ENCODE measurements at regions not wholly inside any gene's neighbourhood (a gene's known extent, or its start where the extent isn't known, plus 50 kb on each side); places are given as distances from the start of the nearest gene placed in this dataset.

GRCh38 chr12:85588221-85588620 is 248.0 kb downstream of the RASSF9 start:
- intact Hi-C loops (cut with micrococcal nuclease) (loop anchor here (2.0 kb wide), 1 partner anchor 39 kb away; no protein-coding TSS in a partner anchor), dilution Hi-C loops (cut with MboI; ENCODE audit: extremely low pct_ligation_motif_present, low sequenced_read_pairs) (no loop called here)
- no peaks in the 10 kb centered on the region for H4K20me1 ChIP-seq (replicated peaks; ENCODE audit: control insufficient read depth, extremely low read depth, insufficient read depth, low read length)
- no peak overlapping the region for H2AFZ ChIP-seq (ENCODE audit: low read depth, low read length)
- H3K36me3 ChIP-seq (ENCODE audit: control insufficient read depth in 2 of 2, extremely low read depth in 1 of 2, insufficient read depth in 2 of 2, low read length in 2 of 2): no peaks in the 10 kb centered on the region
- H3K79me2 ChIP-seq (ENCODE audit: control insufficient read depth, insufficient read depth, low read length): no peaks in the 10 kb centered on the region
- DNase-seq (ENCODE audit: low read depth, low spot score) (peak; percentile 88), FAIRE-seq (no peak)
- H3K4me2 ChIP-seq (ENCODE audit: insufficient read depth, low read length): no peak overlapping the region
- ChIA-PET CTCF (interaction anchor here (1.0 to 1.8 kb wide), 3 partner anchors 11 to 279 kb away, joined by 3 to 5 read pairs (median 3); no protein-coding TSS in a partner anchor), POLR2A (no interaction called here)
- no peak overlapping the region for H3K9ac ChIP-seq (replicated peaks; ENCODE audit: extremely low read depth, insufficient read depth, low read length)
- no peak overlapping the region for H3K4me3 ChIP-seq (replicated peaks in 1 of 3; ENCODE audit: insufficient read depth in 1 of 3, low read depth in 1 of 3, low read length in 3 of 3)
- no peak overlapping the region for H3K27ac ChIP-seq (ENCODE audit: insufficient read depth, low read depth, low read length)
- H3K27me3 ChIP-seq (ENCODE audit: control insufficient read depth in 2 of 2, insufficient read depth in 2 of 2, low read length in 2 of 2): no peaks in the 10 kb centered on the region
- no peak for TF ChIP-seq POLR2AphosphoS5 (IDR thresholded peaks at IDR 0.05; ENCODE audit: insufficient read depth, low read depth, low read length)
- no peak for TF ChIP-seq JUN (IDR thresholded peaks at IDR 0.05; ENCODE audit: borderline replicate concordance, insufficient read depth, insufficient read length, low read depth)
- no peak for TF ChIP-seq GATA2 (IDR thresholded peaks at IDR 0.05; ENCODE audit: insufficient read depth, insufficient read length, low read depth, low read length)
- no peaks in the 10 kb centered on the region for H3K4me1 ChIP-seq (ENCODE audit: control insufficient read depth, extremely low read depth, insufficient read depth, low read length)
- H3K9me1 ChIP-seq (replicated peaks; ENCODE audit: control insufficient read depth, extremely low read depth, insufficient read depth, low read length): no peaks in the 10 kb centered on the region
- H3K9me3 ChIP-seq (replicated peaks; ENCODE audit: control insufficient read depth, insufficient read depth, low read length): no peaks in the 10 kb centered on the region
- BruUV-seq (replicated peaks): no TSS peak

- no peaks in the 10 kb centered on the region for H3K27me3 ChIP-seq (ENCODE audit: control insufficient read depth in 2 of 2, insufficient read depth in 2 of 2, low read length in 2 of 2)
- ChIA-PET POLR2A (no interaction called here), CTCF (interaction anchor here (1.2 kb wide), 1 partner anchor 20 kb away, joined by 4 read pairs; no protein-coding TSS in a partner anchor)
- H4K20me1 ChIP-seq (replicated peaks; ENCODE audit: control insufficient read depth, extremely low read depth, insufficient read depth, low read length): no peaks in the 10 kb centered on the region
- no peak overlapping the region for H3K4me3 ChIP-seq (replicated peaks in 1 of 3; ENCODE audit: insufficient read depth in 1 of 3, low read depth in 1 of 3, low read length in 3 of 3)
- no peaks in the 10 kb centered on the region for H3K36me3 ChIP-seq (ENCODE audit: control insufficient read depth in 2 of 2, extremely low read depth in 1 of 2, insufficient read depth in 2 of 2, low read length in 2 of 2)
- H3K4me2 ChIP-seq (ENCODE audit: insufficient read depth, low read length): no peak overlapping the region
- TF ChIP-seq JUN (IDR thresholded peaks at IDR 0.05; ENCODE audit: borderline replicate concordance, insufficient read depth, insufficient read length, low read depth) (no peak), MAX (IDR thresholded peaks at IDR 0.05; ENCODE audit: insufficient read depth, insufficient read length) (no peak), GATA2 (IDR thresholded peaks at IDR 0.05; ENCODE audit: insufficient read depth, insufficient read length, low read depth, low read length) (no peak), FOS (IDR thresholded peaks at IDR 0.05; ENCODE audit: borderline replicate concordance, insufficient read depth, low read length) (no peak), POLR2AphosphoS5 (IDR thresholded peaks at IDR 0.05; ENCODE audit: insufficient read depth, low read depth, low read length) (no peak), CTCF (IDR thresholded peaks at IDR 0.05; ENCODE audit: extremely low read depth in 1 of 2, insufficient read depth in 1 of 2, low read depth in 1 of 2, low read length in 2 of 2) (no peak), MYC (IDR thresholded peaks at IDR 0.05; ENCODE audit: low read depth, low read length) (no peak), EZH2 (IDR thresholded peaks at IDR 0.05; ENCODE audit: borderline replicate concordance, low read depth, low read length, severe bottlenecking) (no peak)
- no peak overlapping the region for H3K27ac ChIP-seq (ENCODE audit: insufficient read depth, low read depth, low read length)
- H3K4me1 ChIP-seq (ENCODE audit: control insufficient read depth, extremely low read depth, insufficient read depth, low read length): no peaks in the 10 kb centered on the region
- dilution Hi-C loops (cut with MboI; ENCODE audit: extremely low pct_ligation_motif_present, low sequenced_read_pairs) (no loop called here), intact Hi-C loops (cut with micrococcal nuclease) (no loop called here)
- no peak overlapping the region for H2AFZ ChIP-seq (ENCODE audit: low read depth, low read length)
- no TSS peak for BruUV-seq (replicated peaks)
- FAIRE-seq (no peak), DNase-seq (ENCODE audit: low read depth, low spot score) (no peak)
- no peaks in the 10 kb centered on the region for H3K9me1 ChIP-seq (replicated peaks; ENCODE audit: control insufficient read depth, extremely low read depth, insufficient read depth, low read length)
- no peaks in the 10 kb centered on the region for H3K9me3 ChIP-seq (replicated peaks; ENCODE audit: control insufficient read depth, insufficient read depth, low read length)
- no peak overlapping the region for H3K9ac ChIP-seq (replicated peaks; ENCODE audit: extremely low read depth, insufficient read depth, low read length)
- H3K79me2 ChIP-seq (ENCODE audit: control insufficient read depth, insufficient read depth, low read length): no peaks in the 10 kb centered on the region
These were observed 235.4 kb downstream of the RASSF9 start for GRCh38 chr12:85600841-85601240.
